ENCODE measurements at regions not wholly inside any gene's neighbourhood (a gene's known extent, or its start where the extent isn't known, plus 50 kb on each side); places are given as distances from the start of the nearest gene placed in this dataset.

DNA sequence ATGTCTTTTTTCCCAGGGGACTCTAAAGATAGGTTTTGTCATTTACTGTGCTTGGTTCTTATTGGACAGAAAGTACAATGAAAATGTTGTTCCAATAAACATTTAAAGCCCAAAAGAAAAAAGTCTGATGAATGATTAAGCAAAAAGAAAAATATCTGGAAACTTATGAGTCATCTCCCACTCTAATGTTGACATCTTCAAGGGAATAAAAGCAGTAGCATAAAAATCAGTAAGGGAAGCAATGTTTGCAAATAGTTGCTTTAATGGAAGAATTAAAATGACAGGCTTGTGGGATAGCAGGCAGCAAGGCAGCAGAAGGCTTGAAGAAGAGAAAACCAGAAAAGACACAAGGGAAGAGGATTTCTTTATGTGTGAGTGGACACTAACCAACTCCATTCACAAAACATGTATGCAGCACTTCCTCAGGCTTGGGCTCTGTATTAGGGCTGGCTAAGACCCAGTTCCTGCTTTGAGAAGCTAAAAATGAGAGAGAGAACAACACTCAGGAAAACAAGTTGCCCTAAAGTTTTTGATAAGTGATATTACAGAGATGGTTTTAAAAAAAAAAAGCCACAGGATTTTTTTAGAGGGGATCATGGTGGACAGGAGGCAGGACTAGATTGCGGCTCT lies 263.2 kb upstream of the NT5E start:
- in situ Hi-C loops (cut with MboI; ENCODE audit: low sequenced_read_pairs) = no loop called here
- no peaks in the 10 kb centered on the region for H3K27me3 ChIP-seq (ENCODE audit: low read depth)
- no peaks in the 10 kb centered on the region for H3K4me1 ChIP-seq
- H3K36me3 ChIP-seq (replicated peaks) = no peaks in the 10 kb centered on the region
- DNase-seq (ENCODE audit: low spot score in 2 of 2) = no peak
- H3K4me3 ChIP-seq = no peak overlapping the region
- H3K9me3 ChIP-seq = no peaks in the 10 kb centered on the region

DNA sequence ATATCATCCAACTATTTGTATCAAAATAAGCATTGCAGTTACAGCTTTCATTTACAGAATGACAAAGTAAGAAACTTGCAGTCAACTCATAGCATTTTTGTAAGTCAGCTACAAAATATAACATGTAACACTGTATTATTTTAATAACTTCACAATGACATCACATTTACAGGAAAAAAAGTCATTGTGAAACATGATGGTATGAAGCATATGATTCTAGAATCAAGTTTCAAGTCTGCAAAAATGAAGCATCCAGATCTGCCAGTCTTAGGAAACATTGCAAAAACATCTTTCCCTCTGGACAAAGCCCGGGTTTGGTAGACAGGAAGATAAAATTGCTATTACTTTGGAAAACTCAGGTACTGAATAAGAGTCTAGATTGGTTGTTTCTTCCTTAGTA lies 263.9 kb upstream of the NT5E start:
- no peak for DNase-seq (ENCODE audit: low spot score in 2 of 2)
- H3K9me3 ChIP-seq = no peaks in the 10 kb centered on the region
- H3K4me1 ChIP-seq = no peaks in the 10 kb centered on the region
- no peaks in the 10 kb centered on the region for H3K27me3 ChIP-seq (ENCODE audit: low read depth)
- in situ Hi-C loops (cut with MboI; ENCODE audit: low sequenced_read_pairs) = no loop called here
- H3K4me3 ChIP-seq = no peak overlapping the region
- no peaks in the 10 kb centered on the region for H3K36me3 ChIP-seq (replicated peaks)

DNA sequence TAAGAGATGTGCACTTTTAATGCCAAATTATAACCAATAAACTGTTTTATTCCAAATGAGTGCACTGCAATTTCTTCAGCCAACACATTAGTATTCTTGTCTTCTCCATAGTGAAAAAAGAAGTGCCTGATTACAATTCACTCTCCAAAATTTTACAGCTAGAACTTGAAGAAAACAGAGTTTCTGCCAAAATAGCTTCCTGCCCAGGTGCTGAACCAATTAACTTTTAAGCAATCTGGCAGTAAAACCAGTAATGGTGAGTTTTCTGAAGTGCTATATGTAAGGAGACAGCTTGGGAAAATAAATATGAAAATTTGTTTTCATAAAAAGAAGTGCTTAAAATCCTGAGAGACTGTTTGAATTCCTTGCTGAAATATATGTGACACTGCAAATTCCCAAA lies 266.0 kb upstream of the NT5E start:
- H3K9me3 ChIP-seq = no peaks in the 10 kb centered on the region
- H3K36me3 ChIP-seq (replicated peaks) = no peaks in the 10 kb centered on the region
- no peaks in the 10 kb centered on the region for H3K27me3 ChIP-seq (ENCODE audit: low read depth)
- DNase-seq (ENCODE audit: low spot score in 2 of 2) = no peak
- H3K4me1 ChIP-seq = no peaks in the 10 kb centered on the region
- in situ Hi-C loops (cut with MboI; ENCODE audit: low sequenced_read_pairs) = no loop called here
- H3K4me3 ChIP-seq = no peak overlapping the region

DNA sequence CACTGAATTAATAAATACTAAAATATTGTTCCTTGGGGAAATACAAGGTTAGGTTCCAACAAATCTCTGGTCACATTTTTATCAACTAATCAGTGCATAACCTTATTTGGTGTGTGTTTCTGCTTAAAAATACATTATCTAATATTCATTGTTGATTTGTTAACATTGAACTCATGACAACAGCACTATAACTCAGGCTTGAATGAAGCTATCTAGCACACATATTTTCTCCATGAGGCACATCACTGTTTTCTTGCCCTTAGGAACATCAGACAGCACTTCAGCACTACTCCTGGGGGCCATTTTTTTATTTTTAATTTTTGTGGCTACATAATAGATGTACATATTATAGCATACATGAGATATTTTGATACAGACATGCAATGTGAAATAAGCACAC lies 277.2 kb upstream of the NT5E start:
- no peaks in the 10 kb centered on the region for H3K9me3 ChIP-seq
- no peak overlapping the region for H3K4me3 ChIP-seq
- no peaks in the 10 kb centered on the region for H3K27me3 ChIP-seq (ENCODE audit: low read depth)
- no peak for DNase-seq (ENCODE audit: low spot score in 2 of 2)
- in situ Hi-C loops (cut with MboI; ENCODE audit: low sequenced_read_pairs) = no loop called here
- no peaks in the 10 kb centered on the region for H3K4me1 ChIP-seq
- no peaks in the 10 kb centered on the region for H3K36me3 ChIP-seq (replicated peaks)

DNA sequence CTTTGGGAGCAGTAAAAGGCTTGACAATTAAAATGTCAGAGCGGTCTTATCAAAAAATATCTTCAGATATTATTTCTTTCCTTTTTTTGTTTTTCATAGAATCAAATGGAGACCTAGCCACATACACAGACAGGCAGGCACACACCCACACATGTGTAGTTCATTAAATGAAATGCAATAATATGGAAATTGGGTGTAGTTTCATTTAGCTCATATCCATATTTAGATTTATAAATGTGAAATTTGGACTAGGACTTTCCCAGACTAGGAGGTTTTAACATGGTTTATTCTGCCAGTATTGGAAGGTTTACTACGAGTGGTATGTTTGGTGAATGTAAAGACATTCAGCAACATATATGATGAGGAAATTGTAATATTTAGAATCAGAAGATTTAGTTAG lies 277.7 kb upstream of the NT5E start:
- H3K4me1 ChIP-seq = no peaks in the 10 kb centered on the region
- H3K27me3 ChIP-seq (ENCODE audit: low read depth) = no peaks in the 10 kb centered on the region
- H3K4me3 ChIP-seq = no peak overlapping the region
- in situ Hi-C loops (cut with MboI; ENCODE audit: low sequenced_read_pairs) = no loop called here
- H3K9me3 ChIP-seq = no peaks in the 10 kb centered on the region
- H3K36me3 ChIP-seq (replicated peaks) = no peaks in the 10 kb centered on the region
- DNase-seq (ENCODE audit: low spot score in 2 of 2) = no peak

DNA sequence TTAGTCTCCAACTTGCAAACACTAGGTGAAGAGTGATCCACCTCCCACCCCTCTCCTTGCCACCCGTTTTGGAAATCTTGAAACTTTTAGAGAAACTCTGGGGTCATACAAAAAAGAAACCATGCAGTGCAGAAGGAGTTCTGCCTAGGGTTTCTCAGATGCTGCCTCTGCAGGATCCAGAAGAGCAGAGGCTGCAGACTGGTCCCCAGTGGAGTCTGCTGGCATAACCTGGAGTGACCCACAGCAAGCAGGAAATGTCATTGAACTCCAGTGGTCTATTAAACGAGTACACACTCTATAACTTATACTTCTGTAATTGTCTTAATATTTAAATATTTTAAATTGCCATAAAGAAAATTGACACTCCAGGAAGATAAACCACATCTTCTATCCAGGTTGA lies 280.7 kb upstream of the NT5E start:
- Histone ChIP-seq H3K27me3 (ENCODE audit: low read depth) (no peaks in the 10 kb centered on the region), H3K4me1 (no peaks in the 10 kb centered on the region), H3K36me3 (replicated peaks) (no peaks in the 10 kb centered on the region), H3K4me3 (no peak overlapping the region), H3K9me3 (no peaks in the 10 kb centered on the region)
- in situ Hi-C loops (cut with MboI; ENCODE audit: low sequenced_read_pairs) = no loop called here
- DNase-seq (ENCODE audit: low spot score in 2 of 2) = no peak

DNA sequence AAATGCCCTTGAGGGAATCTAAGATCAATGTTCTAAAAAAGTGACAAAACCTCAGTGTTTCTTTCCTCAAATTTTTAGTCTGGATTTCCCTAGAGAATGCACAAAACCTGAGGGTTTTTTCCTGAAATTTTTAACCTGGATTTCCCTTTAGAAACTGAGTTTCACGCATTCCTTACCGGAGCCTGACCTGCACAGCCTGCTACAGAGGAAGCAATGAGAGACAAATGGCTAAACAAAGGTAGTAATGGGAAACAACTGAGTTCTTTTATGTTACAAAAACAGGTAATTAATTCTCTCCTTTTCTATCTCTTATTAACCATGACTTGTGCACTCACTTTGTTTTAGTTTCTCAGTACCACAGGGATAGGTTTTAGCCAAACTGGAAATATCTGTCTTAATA lies 281.7 kb upstream of the NT5E start:
- no peaks in the 10 kb centered on the region for H3K36me3 ChIP-seq (replicated peaks)
- H3K4me1 ChIP-seq = no peaks in the 10 kb centered on the region
- no peak for DNase-seq (ENCODE audit: low spot score in 2 of 2)
- no peaks in the 10 kb centered on the region for H3K27me3 ChIP-seq (ENCODE audit: low read depth)
- no peaks in the 10 kb centered on the region for H3K9me3 ChIP-seq
- in situ Hi-C loops (cut with MboI; ENCODE audit: low sequenced_read_pairs) = no loop called here
- no peak overlapping the region for H3K4me3 ChIP-seq

DNA sequence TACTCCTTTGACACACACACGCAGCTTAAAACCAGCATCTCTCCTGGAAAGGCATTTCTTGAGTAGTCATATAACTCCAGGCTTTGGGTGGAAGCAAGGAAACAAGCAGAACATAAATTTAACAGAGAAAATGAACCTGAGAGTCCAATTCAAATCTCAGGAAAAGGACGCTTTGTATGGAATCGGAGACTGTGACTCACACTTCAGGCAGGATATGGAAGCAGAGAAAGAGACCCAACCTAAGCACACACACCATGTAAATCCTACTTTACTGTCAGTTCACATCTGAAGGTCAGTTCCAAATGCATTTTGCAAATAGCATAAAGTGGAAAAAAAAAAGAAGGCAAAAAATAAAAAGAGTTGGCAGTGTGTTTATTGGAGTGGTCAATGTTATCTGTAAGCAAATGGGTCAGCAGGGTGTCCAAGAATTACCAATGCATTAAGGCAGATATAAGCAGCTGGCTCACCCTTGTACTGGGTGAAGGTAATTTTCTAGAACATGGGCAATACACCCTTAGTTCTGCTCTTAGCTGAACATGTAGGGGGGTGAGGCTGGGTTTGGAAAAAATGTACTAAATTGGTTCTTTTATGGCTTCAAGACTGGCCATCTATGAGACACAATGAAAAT lies 283.7 kb upstream of the NT5E start:
- Histone ChIP-seq H3K27me3 (ENCODE audit: low read depth) (no peaks in the 10 kb centered on the region), H3K4me3 (no peak overlapping the region), H3K4me1 (no peaks in the 10 kb centered on the region), H3K36me3 (replicated peaks) (no peaks in the 10 kb centered on the region), H3K9me3 (no peaks in the 10 kb centered on the region)
- in situ Hi-C loops (cut with MboI; ENCODE audit: low sequenced_read_pairs) = no loop called here
- no peak for DNase-seq (ENCODE audit: low spot score in 2 of 2)

DNA sequence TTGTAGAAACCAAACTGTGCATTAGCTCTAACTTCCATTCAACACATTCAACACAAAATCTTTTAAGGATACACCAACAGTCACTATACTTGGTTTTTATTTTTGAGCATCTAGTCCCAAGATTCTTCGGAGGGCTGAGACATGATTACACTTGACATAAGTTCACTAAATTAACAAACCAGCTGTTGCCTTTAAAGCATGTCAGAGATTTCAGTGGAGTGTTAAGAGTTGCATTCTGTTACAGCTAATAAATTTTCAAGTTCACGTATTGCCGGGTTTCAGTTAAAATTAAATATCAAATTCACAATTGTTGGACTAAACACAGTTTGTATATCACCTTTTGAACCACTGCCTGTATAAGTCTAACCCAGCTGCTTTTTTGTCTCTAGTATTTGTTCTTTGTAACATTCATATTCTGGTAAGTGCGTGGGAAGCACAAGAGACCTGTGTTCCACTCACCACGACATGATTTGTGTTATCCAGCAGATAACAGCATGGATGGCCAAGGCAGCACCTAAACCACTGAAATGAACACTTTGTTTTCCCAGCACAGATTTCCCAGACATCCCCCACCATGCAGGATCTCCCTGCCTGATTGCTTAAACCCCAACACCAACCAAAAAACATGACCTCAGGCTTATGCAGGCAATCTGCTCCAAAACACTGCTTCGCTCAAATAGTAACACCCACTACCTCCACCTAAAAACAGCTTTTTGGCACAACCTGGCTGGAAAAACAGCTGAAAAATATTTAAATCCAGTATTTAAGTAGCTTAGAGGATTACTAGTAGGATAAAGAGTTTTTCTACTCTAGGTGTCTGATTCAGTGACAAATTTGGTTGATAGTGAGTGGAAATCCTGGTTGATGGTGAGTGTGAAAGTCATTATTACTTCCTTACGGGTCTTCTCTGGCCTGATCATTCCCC lies 286.5 kb upstream of the NT5E start:
- Histone ChIP-seq H3K27me3 (ENCODE audit: low read depth) (no peaks in the 10 kb centered on the region), H3K4me1 (no peaks in the 10 kb centered on the region), H3K9me3 (no peaks in the 10 kb centered on the region), H3K36me3 (replicated peaks) (no peaks in the 10 kb centered on the region), H3K4me3 (no peak overlapping the region)
- no peak for DNase-seq (ENCODE audit: low spot score in 2 of 2)
- in situ Hi-C loops (cut with MboI; ENCODE audit: low sequenced_read_pairs) = no loop called here

DNA sequence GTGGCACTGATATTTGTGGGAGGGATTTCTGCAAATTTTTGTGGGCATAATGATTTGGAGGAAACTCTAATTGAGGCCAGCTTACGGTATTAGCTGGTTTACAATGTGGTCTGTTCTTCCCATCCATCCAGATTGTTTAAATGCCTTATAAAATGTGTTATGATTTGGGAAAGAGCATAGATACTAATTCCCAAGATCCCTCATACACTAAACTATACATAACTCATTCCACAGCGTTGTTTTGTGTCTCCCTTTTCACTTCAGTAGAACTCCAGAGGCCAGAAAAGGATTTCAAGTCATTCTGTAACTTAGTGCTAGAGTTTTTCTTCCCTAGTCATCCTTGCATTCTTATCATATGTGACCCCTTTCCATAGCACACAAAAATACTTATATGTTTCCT lies 292.6 kb upstream of the NT5E start:
- H3K4me3 ChIP-seq = no peak overlapping the region
- no peaks in the 10 kb centered on the region for H3K27me3 ChIP-seq (ENCODE audit: low read depth)
- no peak for DNase-seq (ENCODE audit: low spot score in 2 of 2)
- H3K36me3 ChIP-seq (replicated peaks) = no peaks in the 10 kb centered on the region
- no peaks in the 10 kb centered on the region for H3K9me3 ChIP-seq
- H3K4me1 ChIP-seq = no peaks in the 10 kb centered on the region
- in situ Hi-C loops (cut with MboI; ENCODE audit: low sequenced_read_pairs) = no loop called here

DNA sequence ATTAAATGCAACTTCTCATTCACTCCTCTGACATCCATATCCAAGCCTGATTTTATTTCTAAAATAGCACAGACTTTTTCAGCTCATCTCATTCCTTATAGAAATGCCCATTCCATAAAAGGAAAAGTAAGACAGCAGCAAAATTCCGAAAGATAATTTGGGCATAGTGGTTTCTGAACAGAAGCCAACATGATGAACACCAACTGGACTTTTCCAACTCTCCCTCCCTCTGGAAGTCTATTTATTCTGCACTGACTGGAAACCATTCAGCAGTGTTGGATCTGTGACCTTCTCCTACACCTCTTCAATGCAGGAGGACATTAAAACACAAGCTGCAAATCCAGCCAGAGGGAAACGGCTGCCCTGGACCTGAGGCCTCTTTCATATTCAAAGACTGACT lies 306.2 kb upstream of the NT5E start:
- H3K4me1 ChIP-seq = no peaks in the 10 kb centered on the region
- H3K36me3 ChIP-seq (replicated peaks) = no peaks in the 10 kb centered on the region
- H3K4me3 ChIP-seq = no peak overlapping the region
- in situ Hi-C loops (cut with MboI; ENCODE audit: low sequenced_read_pairs) = no loop called here
- no peak for DNase-seq (ENCODE audit: low spot score in 2 of 2)
- no peaks in the 10 kb centered on the region for H3K9me3 ChIP-seq
- H3K27me3 ChIP-seq (ENCODE audit: low read depth) = no peaks in the 10 kb centered on the region

DNA sequence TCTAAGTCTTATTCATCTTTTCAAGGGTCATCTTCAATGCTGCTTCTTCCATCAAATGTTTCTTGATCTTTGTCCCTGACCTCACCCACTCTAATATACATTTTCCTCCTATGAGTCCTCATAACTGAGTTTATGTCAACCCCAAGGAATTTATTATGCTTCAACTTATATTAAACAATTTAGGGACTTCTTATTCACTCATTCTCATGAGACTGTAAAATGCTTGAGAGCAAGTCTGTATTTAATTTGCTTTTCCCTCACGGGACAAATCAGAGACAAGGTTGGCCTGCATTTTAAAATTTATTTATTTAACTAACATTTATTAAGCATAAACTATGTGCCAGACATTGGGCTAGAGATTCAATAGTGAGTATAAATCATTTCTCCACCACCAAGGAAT lies 312.0 kb upstream of the NT5E start:
- Histone ChIP-seq H3K27me3 (ENCODE audit: low read depth) (no peaks in the 10 kb centered on the region), H3K9me3 (no peaks in the 10 kb centered on the region), H3K36me3 (replicated peaks) (no peaks in the 10 kb centered on the region), H3K4me1 (no peaks in the 10 kb centered on the region), H3K4me3 (no peak overlapping the region)
- no peak for DNase-seq (ENCODE audit: low spot score in 2 of 2)
- in situ Hi-C loops (cut with MboI; ENCODE audit: low sequenced_read_pairs) = no loop called here

DNA sequence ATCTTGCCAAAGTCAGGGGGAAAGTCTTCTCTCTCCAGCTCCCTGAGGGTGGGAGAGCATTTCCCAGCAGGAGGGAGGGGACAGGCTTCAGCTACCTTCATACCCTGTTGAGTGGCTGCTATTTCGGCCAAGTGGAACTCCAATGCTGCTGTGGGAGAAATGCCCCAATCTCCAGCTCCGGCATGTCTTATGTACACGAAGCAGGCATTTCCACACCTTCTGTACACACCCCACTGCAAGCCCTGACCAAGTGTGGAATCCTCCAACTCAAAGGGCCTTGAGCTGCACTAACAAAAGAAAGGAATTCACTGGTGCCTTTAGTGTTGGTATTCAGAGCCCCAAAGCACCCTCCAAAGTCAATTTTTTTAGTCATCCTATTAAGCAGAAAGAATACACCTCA lies 313.6 kb upstream of the NT5E start:
- Histone ChIP-seq H3K9me3 (no peaks in the 10 kb centered on the region), H3K4me3 (no peak overlapping the region), H3K36me3 (replicated peaks) (no peaks in the 10 kb centered on the region), H3K27me3 (ENCODE audit: low read depth) (no peaks in the 10 kb centered on the region), H3K4me1 (no peaks in the 10 kb centered on the region)
- in situ Hi-C loops (cut with MboI; ENCODE audit: low sequenced_read_pairs) = no loop called here
- no peak for DNase-seq (ENCODE audit: low spot score in 2 of 2)

DNA sequence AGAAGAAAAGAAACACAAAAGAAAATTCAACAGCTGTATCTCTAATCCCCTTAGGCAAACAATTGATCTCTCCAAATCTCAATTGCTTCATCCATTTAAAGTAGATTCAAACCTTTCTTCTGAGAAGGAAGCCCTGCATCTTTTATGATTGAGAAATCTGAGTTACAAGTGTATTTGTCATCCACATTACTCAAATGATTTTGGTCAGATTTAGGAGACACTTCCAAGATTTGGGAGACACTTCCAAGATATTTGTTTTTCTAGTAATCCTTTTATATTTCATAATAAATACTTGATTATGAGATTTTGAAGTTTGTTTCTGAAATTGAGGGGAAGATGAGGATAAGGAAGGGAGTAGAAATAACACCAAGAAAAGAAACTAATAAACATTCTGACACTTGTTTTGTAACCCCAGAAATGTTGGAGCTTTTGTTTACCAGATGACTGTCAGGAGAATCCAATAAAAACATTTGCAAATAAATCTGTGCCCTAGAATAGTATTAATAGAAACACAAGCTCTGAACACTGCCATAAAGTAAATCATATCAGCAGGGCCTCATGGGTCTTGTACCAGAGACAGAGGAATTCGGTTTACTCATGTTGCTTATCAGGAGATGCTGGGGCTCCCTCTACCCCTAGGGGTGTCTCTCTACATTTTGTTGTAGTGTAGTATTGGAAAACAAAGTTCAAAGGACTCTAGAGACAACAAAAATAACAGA lies 314.3 kb upstream of the NT5E start:
- no peaks in the 10 kb centered on the region for H3K36me3 ChIP-seq (replicated peaks)
- no peaks in the 10 kb centered on the region for H3K9me3 ChIP-seq
- H3K27me3 ChIP-seq (ENCODE audit: low read depth) = no peaks in the 10 kb centered on the region
- no peak for DNase-seq (ENCODE audit: low spot score in 2 of 2)
- in situ Hi-C loops (cut with MboI; ENCODE audit: low sequenced_read_pairs) = no loop called here
- H3K4me3 ChIP-seq = no peak overlapping the region
- H3K4me1 ChIP-seq = no peaks in the 10 kb centered on the region
